ENCODE measurements at regions not wholly inside any gene's neighbourhood (a gene's known extent, or its start where the extent isn't known, plus 50 kb on each side); places are given as distances from the start of the nearest gene placed in this dataset.

- Histone ChIP-seq H3K4me1 (ENCODE audit: control insufficient read depth, low read length) (no peaks in the 10 kb centered on the region), H3K27me3 (ENCODE audit: control insufficient read depth, low read length) (no peaks in the 10 kb centered on the region), H3K27ac (ENCODE audit: low read depth, low read length) (no peak overlapping the region), H3F3A (ENCODE audit: control insufficient read depth, insufficient read depth) (no peaks in the 10 kb centered on the region), H3K79me2 (ENCODE audit: control insufficient read depth, low read length) (no peaks in the 10 kb centered on the region), H3K9me3 (ENCODE audit: control insufficient read depth, insufficient read depth, low read length) (no peaks in the 10 kb centered on the region), H3K36me3 (ENCODE audit: control insufficient read depth, low read length) (no peaks in the 10 kb centered on the region), H3K4me2 (ENCODE audit: low read length) (no peak overlapping the region), H3K4me3 (ENCODE audit: low read length) (no peak overlapping the region), H4K20me1 (ENCODE audit: control insufficient read depth, insufficient read depth, low read depth, low read length) (no peaks in the 10 kb centered on the region), H3K9me2 (replicated peaks; ENCODE audit: control insufficient read depth, low read length) (no peaks in the 10 kb centered on the region)
- TF ChIP-seq EZH2phosphoT487 (IDR thresholded peaks at IDR 0.05; ENCODE audit: borderline replicate concordance, low read length) (no peak), CTCF (IDR thresholded peaks at IDR 0.05; ENCODE audit: low read depth, low read length, poor library complexity, severe bottlenecking) (no peak)
Measured at GRCh38 chr7:19362099-19362498, 216.9 kb upstream of the FERD3L start.

GRCh38 chr7:19353180-19353579, 208.0 kb upstream of the FERD3L start:
- Histone ChIP-seq H3K27ac (ENCODE audit: low read depth, low read length) (no peak overlapping the region), H3K4me1 (ENCODE audit: control insufficient read depth, low read length) (no peaks in the 10 kb centered on the region), H3K79me2 (ENCODE audit: control insufficient read depth, low read length) (no peaks in the 10 kb centered on the region), H3K4me2 (ENCODE audit: low read length) (no peak overlapping the region), H3K36me3 (ENCODE audit: control insufficient read depth, low read length) (no peaks in the 10 kb centered on the region), H3K9me3 (ENCODE audit: control insufficient read depth, insufficient read depth, low read length) (no peaks in the 10 kb centered on the region), H3K4me3 (ENCODE audit: low read length) (no peak overlapping the region), H3K9me2 (replicated peaks; ENCODE audit: control insufficient read depth, low read length) (no peaks in the 10 kb centered on the region), H3F3A (ENCODE audit: control insufficient read depth, insufficient read depth) (no peaks in the 10 kb centered on the region), H3K27me3 (ENCODE audit: control insufficient read depth, low read length) (no peaks in the 10 kb centered on the region), H4K20me1 (ENCODE audit: control insufficient read depth, insufficient read depth, low read depth, low read length) (no peaks in the 10 kb centered on the region)
- no peak for TF ChIP-seq EZH2phosphoT487 (IDR thresholded peaks at IDR 0.05; ENCODE audit: borderline replicate concordance, low read length)
- no peak for TF ChIP-seq CTCF (IDR thresholded peaks at IDR 0.05; ENCODE audit: low read depth, low read length, poor library complexity, severe bottlenecking)

GRCh38 chr7:19352305-19352695, 207.1 kb upstream of the FERD3L start:
- no peaks in the 10 kb centered on the region for H3K9me3 ChIP-seq (ENCODE audit: control insufficient read depth, insufficient read depth, low read length)
- H3K36me3 ChIP-seq (ENCODE audit: control insufficient read depth, low read length), result no peaks in the 10 kb centered on the region
- no peaks in the 10 kb centered on the region for H3K9me2 ChIP-seq (replicated peaks; ENCODE audit: control insufficient read depth, low read length)
- TF ChIP-seq EZH2phosphoT487 (IDR thresholded peaks at IDR 0.05; ENCODE audit: borderline replicate concordance, low read length) (no peak), CTCF (IDR thresholded peaks at IDR 0.05; ENCODE audit: low read depth, low read length, poor library complexity, severe bottlenecking) (no peak)
- no peaks in the 10 kb centered on the region for H3K4me1 ChIP-seq (ENCODE audit: control insufficient read depth, low read length)
- H3K27ac ChIP-seq (ENCODE audit: low read depth, low read length), result no peak overlapping the region
- no peaks in the 10 kb centered on the region for H3F3A ChIP-seq (ENCODE audit: control insufficient read depth, insufficient read depth)
- H3K79me2 ChIP-seq (ENCODE audit: control insufficient read depth, low read length), result no peaks in the 10 kb centered on the region
- H4K20me1 ChIP-seq (ENCODE audit: control insufficient read depth, insufficient read depth, low read depth, low read length), result no peaks in the 10 kb centered on the region
- H3K27me3 ChIP-seq (ENCODE audit: control insufficient read depth, low read length), result no peaks in the 10 kb centered on the region
- no peak overlapping the region for H3K4me2 ChIP-seq (ENCODE audit: low read length)
- H3K4me3 ChIP-seq (ENCODE audit: low read length), result no peak overlapping the region

Measured in DOHH2 (cell line).